ENCODE measurements at regions not wholly inside any gene's neighbourhood (a gene's known extent, or its start where the extent isn't known, plus 50 kb on each side); places are given as distances from the start of the nearest gene placed in this dataset.

DNA sequence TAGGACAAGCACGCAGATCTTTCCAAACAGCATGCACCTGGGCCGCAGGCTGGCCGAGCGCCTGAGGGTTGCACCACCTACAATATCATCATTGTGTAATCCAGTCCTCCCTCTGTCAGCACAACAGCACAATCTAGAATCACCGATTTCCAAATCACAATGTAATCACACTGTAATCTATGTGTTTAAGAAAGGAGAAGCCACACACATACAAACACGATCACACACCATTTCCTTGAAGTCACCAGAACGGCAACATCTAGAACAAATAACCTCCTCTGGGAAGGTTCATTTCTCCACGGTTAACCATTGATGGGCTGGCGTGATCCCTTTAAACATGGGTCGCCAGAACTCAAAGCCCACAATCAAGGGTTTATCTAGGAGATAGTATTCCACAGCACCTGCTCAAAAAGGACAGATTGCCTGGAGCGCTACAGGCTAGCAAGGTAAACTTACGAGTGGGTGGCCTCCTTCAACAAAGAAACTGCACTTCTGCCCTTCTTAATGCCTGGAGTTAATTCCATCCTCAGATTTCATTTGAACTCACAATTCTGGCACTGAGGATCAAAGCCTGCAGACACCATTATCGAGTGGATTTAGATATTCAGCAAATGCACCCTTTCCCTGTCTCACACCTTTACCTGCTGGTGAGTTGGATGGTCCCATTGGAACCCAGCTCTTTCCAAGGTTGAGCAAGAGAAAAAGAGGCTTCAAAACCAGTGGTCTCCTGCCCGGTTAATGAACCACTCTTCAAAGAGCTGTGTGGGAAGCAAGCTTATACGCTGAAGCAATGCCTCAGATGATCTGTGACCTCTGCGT, 83.8 kb upstream of the FOXQ1 start:
- no peak for TF ChIP-seq POLR2A (IDR thresholded peaks at IDR 0.05; ENCODE audit: low read depth, low read length)
- TF ChIP-seq ZNF274 (IDR thresholded peaks at IDR 0.05; ENCODE audit: insufficient read depth, insufficient read length) = no peak
- TF ChIP-seq YBX1 (IDR thresholded peaks at IDR 0.05) = no peak

Measured in GM12878 (cell line).